Neural cell (in vitro differentiated cells): ENCODE measurements at regions not wholly inside any gene's neighbourhood (a gene's known extent, or its start where the extent isn't known, plus 50 kb on each side); places are given as distances from the start of the nearest gene placed in this dataset.

Source experiments
- H2AFZ ChIP-seq: fragments of 200-600, 300-800 bp; sonication (generic), shearing (Covaris generic); 2 replicates; pipeline ENCODE4 v1.6.0; 2014; ENCODE audit warnings: low read depth, mild to moderate bottlenecking, antibody characterized with exemption, low read length, moderate library complexity
- H3F3A ChIP-seq: fragments of 200-600 bp; shearing (Covaris generic); 2 replicates; pipeline ENCODE4 v1.6.1; 2016; ENCODE audit warnings: mild to moderate bottlenecking, moderate library complexity, mixed read lengths, antibody characterized with exemption, low read length; ENCODE audit not compliant: insufficient read depth, poor library complexity, severe bottlenecking
- H3K27ac ChIP-seq: fragments of 200-600, 300-800 bp; sonication (generic), shearing (Covaris generic); 2 replicates; pipeline ENCODE4 v1.5.1; 2014; ENCODE audit warnings: mild to moderate bottlenecking, low read length, moderate library complexity
- H3K27me3 ChIP-seq: fragments of 300-800, 200-600 bp; sonication (generic), shearing (Covaris generic); 2 replicates; pipeline ENCODE4 v1.6.0; 2014; ENCODE audit warnings: mild to moderate bottlenecking, low read depth, low read length, moderate library complexity; ENCODE audit not compliant: insufficient read depth
- H3K36me3 ChIP-seq: fragments of 300-800, 200-600 bp; sonication (generic), shearing (Covaris generic); 2 replicates; pipeline ENCODE4 v1.5.1; 2014; ENCODE audit warnings: mild to moderate bottlenecking, antibody characterized with exemption, low read length, moderate library complexity; ENCODE audit not compliant: insufficient read depth
- H3K4me2 ChIP-seq: fragments of 300-800, 200-600 bp; sonication (generic), shearing (Covaris generic); 2 replicates; pipeline ENCODE4 v1.6.0; 2014; ENCODE audit warnings: mild to moderate bottlenecking, low read length
- H3K4me3 ChIP-seq: fragments of 300-800, 200-600 bp; sonication (generic), shearing (Covaris generic); 2 replicates; pipeline ENCODE4 v1.5.1; 2014; ENCODE audit warnings: mild to moderate bottlenecking, low read length, moderate library complexity
- H3K79me2 ChIP-seq: fragments of 200-600 bp; shearing (Covaris generic); replicated peaks from 2 replicates; pipeline ENCODE4 v1.6.0; 2014; ENCODE audit warnings: mild to moderate bottlenecking, low read length, moderate library complexity; ENCODE audit not compliant: insufficient read depth
- H3K9ac ChIP-seq: fragments of 300-800, 200-600 bp; sonication (generic), shearing (Covaris generic); 2 replicates; pipeline ENCODE4 v1.6.1; 2016; ENCODE audit warnings: mild to moderate bottlenecking, low read length, mixed read lengths
- H3K9me2 ChIP-seq: fragments of 200-600 bp; shearing (Covaris generic); 2 replicates; pipeline ENCODE4 v1.6.1; 2016; ENCODE audit warnings: mild to moderate bottlenecking, low read length, mixed read lengths; ENCODE audit not compliant: insufficient read depth
- H3K9me3 ChIP-seq: fragments of 200-600, 300-800 bp; sonication (generic), shearing (Covaris generic); 2 replicates; pipeline ENCODE4 v1.6.1; 2016; ENCODE audit warnings: mild to moderate bottlenecking, mixed run types, low read length, moderate library complexity, mixed read lengths
- H4K20me1 ChIP-seq: fragments of 200-600 bp; shearing (Covaris generic); 2 replicates; pipeline ENCODE4 v1.6.1; 2016; ENCODE audit warnings: mild to moderate bottlenecking, mixed run types; ENCODE audit not compliant: insufficient read depth
- CTCF ChIP-seq: fragments of 450-650 bp; IDR thresholded peaks from 2 replicates; pipeline ENCODE4 v1.5.1; 2014; ENCODE audit warnings: antibody characterized with exemption, mild to moderate bottlenecking, moderate library complexity; ENCODE audit not compliant: poor library complexity, severe bottlenecking
- EP300 ChIP-seq: fragments of 450-650 bp; conservative IDR thresholded peaks from 2 replicates; pipeline ENCODE4 v1.6.1; 2014; ENCODE audit warnings: antibody characterized with exemption, mild to moderate bottlenecking, moderate library complexity; ENCODE audit not compliant: poor library complexity, severe bottlenecking
- EZH2 ChIP-seq: fragments of 200-600, 300-800 bp; shearing (Covaris generic), sonication (generic); IDR thresholded peaks from 2 replicates; pipeline ENCODE4 v1.6.1; 2014; ENCODE audit warnings: antibody characterized with exemption, low read length, borderline replicate concordance, mild to moderate bottlenecking; ENCODE audit not compliant: insufficient read depth, poor library complexity, severe bottlenecking
- MXI1 ChIP-seq: fragments of 450-650 bp; conservative IDR thresholded peaks from 2 replicates; pipeline ENCODE4 v1.6.1; 2014; ENCODE audit warnings: antibody characterized with exemption, mild to moderate bottlenecking; ENCODE audit not compliant: poor library complexity, severe bottlenecking
- POLR2AphosphoS5 ChIP-seq: IDR thresholded peaks from 2 replicates; pipeline ENCODE4 v1.6.1; 2012
- RAD21 ChIP-seq: fragments of 450-650 bp; conservative IDR thresholded peaks from 2 replicates; pipeline ENCODE4 v1.6.1; 2014; ENCODE audit warnings: antibody characterized with exemption, mild to moderate bottlenecking, moderate library complexity
- REST ChIP-seq: IDR thresholded peaks from 2 replicates; pipeline ENCODE4 v1.6.1; 2012; ENCODE audit warnings: borderline replicate concordance
- SMC3 ChIP-seq: fragments of 450-650 bp; conservative IDR thresholded peaks from 2 replicates; pipeline ENCODE4 v1.6.1; 2014; ENCODE audit warnings: antibody characterized with exemption, mild to moderate bottlenecking, moderate library complexity; ENCODE audit not compliant: poor library complexity
- TAF1 ChIP-seq: IDR thresholded peaks from 2 replicates; pipeline ENCODE4 v1.6.1; 2012; ENCODE audit warnings: low read depth

GRCh38 chr10:111298031-111298430, 221.2 kb downstream of the ADRA2A start:
- no peak overlapping the region for H3K4me3 ChIP-seq
- H2AFZ ChIP-seq, result no peak overlapping the region
- H3K4me2 ChIP-seq, result no peak overlapping the region
- H3K9ac ChIP-seq, result no peak overlapping the region
- H4K20me1 ChIP-seq, result no peaks in the 10 kb centered on the region
- no peaks in the 10 kb centered on the region for H3K79me2 ChIP-seq
- no peaks in the 10 kb centered on the region for H3K36me3 ChIP-seq
- no peaks in the 10 kb centered on the region for H3K27me3 ChIP-seq
- no peak overlapping the region for H3K27ac ChIP-seq
- no peaks in the 10 kb centered on the region for H3K9me3 ChIP-seq
- TF ChIP-seq MXI1 (no peak), CTCF (no peak), EP300 (no peak), TAF1 (no peak), RAD21 (no peak)
- no peaks in the 10 kb centered on the region for H3K9me2 ChIP-seq
- H3F3A ChIP-seq, result no peaks in the 10 kb centered on the region

- Histone ChIP-seq H3K9me2 (no peaks in the 10 kb centered on the region), H3K27me3 (no peaks in the 10 kb centered on the region), H3K4me3 (no peak overlapping the region), H3K36me3 (no peaks in the 10 kb centered on the region), H3F3A (no peaks in the 10 kb centered on the region), H4K20me1 (no peaks in the 10 kb centered on the region), H3K9me3 (no peaks in the 10 kb centered on the region), H3K27ac (no peak overlapping the region), H3K9ac (no peak overlapping the region), H2AFZ (no peak overlapping the region), H3K79me2 (no peaks in the 10 kb centered on the region), H3K4me2 (no peak overlapping the region)
- TF ChIP-seq EZH2 (no peak), RAD21 (no peak), TAF1 (no peak), REST (no peak), POLR2AphosphoS5 (no peak), CTCF (no peak), SMC3 (no peak), EP300 (no peak), MXI1 (no peak)
Measured at GRCh38 chr10:111299037-111299436, 222.2 kb downstream of the ADRA2A start.
